HCT116 (cell line): ENCODE measurements at regions not wholly inside any gene's neighbourhood (a gene's known extent, or its start where the extent isn't known, plus 50 kb on each side); places are given as distances from the start of the nearest gene placed in this dataset.

Experiments used
- CTCF ChIP-seq, 3 experiments: fragments of 200-600 bp in 1 of 3; sonication (generic) in 1 of 3; IDR thresholded peaks in 2 of 3; conservative IDR thresholded peaks in 1 of 3; 2 replicates each; pipeline ENCODE4 v1.5.1; 2012 to 2017; ENCODE audit warnings: low read depth in 2 of 3, low read length in 2 of 3, antibody characterized with exemption in 1 of 3, borderline replicate concordance in 1 of 3, control low read depth in 1 of 3, mild to moderate bottlenecking in 1 of 3, mixed read lengths in 1 of 3, mixed run types in 1 of 3, moderate library complexity in 1 of 3; ENCODE audit not compliant: insufficient read depth in 1 of 3
- EZH2 ChIP-seq: fragments of 200-600 bp; sonication (generic); IDR thresholded peaks from 2 replicates; pipeline ENCODE4 v1.6.1; 2017; ENCODE audit warnings: antibody characterized with exemption, mixed run types
- EZH2phosphoT487 ChIP-seq: fragments of 200-600 bp; IDR thresholded peaks from 2 replicates; pipeline ENCODE4 v1.6.1; 2018; ENCODE audit warnings: antibody characterized with exemption, borderline replicate concordance
- MAX ChIP-seq: IDR thresholded peaks from 2 replicates; pipeline ENCODE4 v1.6.1; 2012
- POLR2A ChIP-seq: IDR thresholded peaks from 2 replicates; pipeline ENCODE4 v1.7.0; 2011; ENCODE audit warnings: borderline replicate concordance; ENCODE audit not compliant: insufficient read depth, insufficient read length; ENCODE audit errors: extremely low read depth
- POLR2AphosphoS5 ChIP-seq: IDR thresholded peaks from 2 replicates; pipeline ENCODE4 v1.6.1; 2011; ENCODE audit warnings: mild to moderate bottlenecking, low read depth, low read length, moderate library complexity
- RAD21 ChIP-seq: IDR thresholded peaks from 2 replicates; pipeline ENCODE4 v1.6.1; 2012; ENCODE audit warnings: low read depth, mild to moderate bottlenecking
- REST ChIP-seq: IDR thresholded peaks from 2 replicates; pipeline ENCODE4 v1.6.1; 2012; ENCODE audit warnings: low read depth
- TCF7L2 ChIP-seq: IDR thresholded peaks from 2 replicates; pipeline ENCODE4 v1.7.0; 2011; ENCODE audit warnings: borderline replicate concordance, inconsistent platforms; ENCODE audit not compliant: insufficient read depth, insufficient read length; ENCODE audit errors: extremely low read depth
- YY1 ChIP-seq: IDR thresholded peaks from 2 replicates; pipeline ENCODE4 v1.6.1; 2011; ENCODE audit warnings: low read length, low read depth, moderate library complexity, mild to moderate bottlenecking; ENCODE audit not compliant: insufficient replicate concordance; ENCODE audit errors: extremely low read depth
- ZFX ChIP-seq: fragments of 450-650 bp; IDR thresholded peaks from 2 replicates; pipeline ENCODE4 v1.6.1; 2017
- ZNF274 ChIP-seq: fragments of 200-500 bp; sonication (Bioruptor generic); IDR thresholded peaks from 2 replicates; pipeline ENCODE4 v1.6.1; 2014; ENCODE audit warnings: mild to moderate bottlenecking, low read depth, low read length, inconsistent platforms

GRCh38 chr13:111005808-111006505 is 91.1 kb upstream of the ANKRD10 start:
- TF ChIP-seq EZH2 (no peak), POLR2A (peak; percentile 33), TCF7L2 (no peak), CTCF (IDR thresholded peaks at IDR 0.05 in 2 of 3, conservative IDR thresholded peaks at IDR 0.05 in 1 of 3; ENCODE audit: borderline replicate concordance in 1 of 3, insufficient read depth in 1 of 3, low read depth in 2 of 3, low read length in 2 of 3) (no peak), REST (no peak), ZNF274 (no peak), MAX (0 out of 2 replicates have a peak, but pooled peaks have one; percentile 20), YY1 (no peak), EZH2phosphoT487 (no peak), ZFX (no peak), POLR2AphosphoS5 (no peak), RAD21 (0 out of 2 replicates have a peak, but pooled peaks have one; percentile 3)
